Femur (tissue), 1 donor: ENCODE measurements at regions not wholly inside any gene's neighbourhood (a gene's known extent, or its start where the extent isn't known, plus 50 kb on each side); places are given as distances from the start of the nearest gene placed in this dataset.
"Not testable (repeated sequence)": the region's sequence is repeated elsewhere in the genome, so short reads cannot be mapped to it uniquely, and the experiment has no call there.

Experiments used
- DNase-seq: peaks from one replicate; pipeline ENCODE4 v3.0.0-alpha.2; 2017

DNA sequence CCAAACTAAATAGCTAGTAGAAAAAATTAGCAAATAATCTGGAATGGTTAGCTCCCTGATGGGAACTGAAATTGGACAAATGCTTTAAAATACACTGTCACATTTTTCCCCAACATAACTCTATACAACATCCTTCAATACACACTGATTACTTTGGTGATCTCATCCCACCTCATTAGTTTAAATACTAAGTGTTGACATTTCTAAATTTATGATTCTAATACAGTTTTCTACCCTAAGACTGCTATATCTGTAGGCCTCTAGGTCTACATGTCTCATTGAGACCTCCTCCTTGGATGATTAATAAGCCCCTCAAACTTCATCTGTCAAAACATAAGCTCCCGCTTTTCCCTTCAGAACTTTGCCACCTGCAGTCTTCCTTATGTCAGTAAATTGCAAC, 80.7 kb upstream of the SLITRK5 start:
- DNase-seq: no peak

DNA sequence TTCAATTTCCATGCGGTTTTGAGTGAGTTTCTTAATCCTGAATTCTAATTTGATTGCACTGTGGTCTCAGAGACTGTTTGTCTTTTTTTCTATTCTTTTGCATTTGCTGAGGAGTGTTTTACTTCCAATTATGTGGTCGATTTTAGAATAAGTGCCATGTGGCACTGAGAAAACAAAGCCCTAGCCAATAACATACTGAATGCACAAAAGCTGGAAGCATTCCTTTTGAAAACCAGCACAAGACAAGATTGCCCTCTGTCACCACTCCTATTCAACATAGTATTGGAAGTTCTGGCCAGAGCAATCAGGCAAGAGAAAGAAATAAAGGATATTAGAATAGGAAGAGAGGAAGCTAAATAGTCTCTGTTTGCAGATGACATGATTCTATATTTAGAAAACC, 66.7 kb upstream of the SLITRK5 start:
- DNase-seq: not testable (repeated sequence)

DNA sequence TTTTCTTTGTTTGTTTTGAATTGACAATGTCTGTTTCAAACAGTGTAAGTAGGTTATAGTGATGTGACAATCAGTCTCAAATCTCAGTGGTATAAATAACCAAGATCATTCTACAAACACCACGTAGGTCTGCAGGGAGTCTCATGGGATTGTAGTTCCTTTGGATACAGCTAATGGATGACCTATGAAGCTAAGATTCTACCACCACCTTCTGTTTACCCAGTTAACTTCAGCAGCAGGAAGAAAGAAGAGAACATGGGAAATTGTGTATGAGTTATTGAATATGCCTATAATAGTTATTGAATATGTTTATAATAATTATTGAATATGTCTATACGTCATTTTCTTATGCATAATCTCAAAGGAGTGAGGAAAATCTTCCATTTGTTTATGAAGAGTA, 63.9 kb upstream of the SLITRK5 start:
- no peak for DNase-seq

DNA sequence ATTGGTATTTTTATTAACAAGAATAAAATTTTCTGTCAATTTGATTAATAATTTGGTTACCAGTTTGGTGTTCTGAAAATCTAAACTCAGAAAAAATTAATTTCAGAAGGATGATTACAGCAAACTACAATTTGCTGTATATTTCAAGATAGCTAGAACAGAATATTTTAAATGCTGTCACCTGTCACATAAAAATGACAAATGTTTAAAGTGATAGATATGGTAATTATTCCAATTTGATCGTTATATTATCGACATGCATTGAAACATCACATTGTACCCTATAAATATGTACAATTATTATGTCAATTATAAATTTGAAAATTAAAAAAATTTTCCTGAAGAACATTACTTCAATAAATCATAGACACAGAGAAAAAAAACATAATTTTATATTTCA, 56.9 kb upstream of the SLITRK5 start:
- DNase-seq: no peak
